PC-9 (cell line): ENCODE measurements at regions not wholly inside any gene's neighbourhood (a gene's known extent, or its start where the extent isn't known, plus 50 kb on each side); places are given as distances from the start of the nearest gene placed in this dataset.

Experiments used
- BruUV-seq: library from RNA; stranded (reverse); fragments of 400-500 nt; replicated peaks from 2 replicates; lab custom pipeline; 2021; lab: Mats Ljungman, UMichigan
- CTCF ChIA-PET: fragments of 300-600 bp; sonication (Branson Sonifier 250); formaldehyde crosslinking; loops from one replicate; lab custom pipeline; 2022; ENCODE audit warnings: antibody characterized with exemption; lab: Charles Lee
- POLR2A ChIA-PET: fragments of 300-600 bp; sonication (Branson Sonifier 250); formaldehyde crosslinking; loops from one replicate; lab custom pipeline; 2022; ENCODE audit warnings: antibody characterized with exemption; ENCODE audit not compliant: unreplicated experiment; lab: Charles Lee
- DNase-seq, 2 experiments: peaks; one replicate each; pipeline versions ENCODE4 v3.0.0 to v3.0.0-alpha.2; 2015 to 2022; ENCODE audit warnings: mixed read lengths in 1 of 2
- H2AFZ ChIP-seq: fragments of 200-600 bp; sonication (generic); 2 replicates; pipeline ENCODE4 v1.8.1; 2017; ENCODE audit warnings: antibody characterized with exemption
- H3F3A ChIP-seq: fragments of 200-600 bp; sonication (generic); 2 replicates; pipeline ENCODE4 v1.8.1; 2017; ENCODE audit warnings: antibody characterized with exemption, mild to moderate bottlenecking, low read depth; ENCODE audit not compliant: insufficient read depth
- H3K27ac ChIP-seq: fragments of 200-600 bp; sonication (generic); 2 replicates; pipeline ENCODE4 v1.6.1; 2016; ENCODE audit warnings: mixed run types
- H3K27me3 ChIP-seq: fragments of 200-600 bp; sonication (generic); 2 replicates; pipeline ENCODE4 v1.6.1; 2016; ENCODE audit warnings: low read depth, mixed run types; ENCODE audit not compliant: insufficient read depth
- H3K36me3 ChIP-seq: fragments of 200-600 bp; sonication (generic); 2 replicates; pipeline ENCODE4 v1.6.1; 2016; ENCODE audit warnings: low read depth, mixed run types
- H3K4me1 ChIP-seq: fragments of 200-600 bp; sonication (generic); replicated peaks from 2 replicates; pipeline ENCODE4 v1.6.1; 2016; ENCODE audit warnings: mixed run types; ENCODE audit not compliant: insufficient read depth
- H3K4me2 ChIP-seq: fragments of 200-600 bp; sonication (generic); 2 replicates; pipeline ENCODE4 v1.6.1; 2017; ENCODE audit warnings: mixed run types
- H3K4me3 ChIP-seq: fragments of 200-600 bp; sonication (generic); 2 replicates; pipeline ENCODE4 v1.6.1; 2016; ENCODE audit warnings: mixed run types
- H3K79me2 ChIP-seq: fragments of 200-600 bp; sonication (generic); 2 replicates; pipeline ENCODE4 v1.6.1; 2017; ENCODE audit warnings: low read depth, mixed run types
- H3K9me2 ChIP-seq: fragments of 200-600 bp; sonication (generic); 2 replicates; pipeline ENCODE4 v1.8.1; 2017; ENCODE audit warnings: mild to moderate bottlenecking; ENCODE audit not compliant: insufficient read depth
- H3K9me3 ChIP-seq: fragments of 200-600 bp; sonication (generic); 2 replicates; pipeline ENCODE4 v1.8.1; 2016; ENCODE audit warnings: low read depth; ENCODE audit not compliant: insufficient read depth
- H4K20me1 ChIP-seq: fragments of 200-600 bp; sonication (generic); 2 replicates; pipeline ENCODE4 v1.8.1; 2017; ENCODE audit not compliant: insufficient read depth
- EZH2 ChIP-seq: fragments of 200-600 bp; sonication (generic); IDR thresholded peaks from 2 replicates; pipeline ENCODE4 v1.8.0; 2017; ENCODE audit warnings: antibody characterized with exemption, low read depth
- intact Hi-C: fragments of 100-400 bp; cut with micrococcal nuclease; formaldehyde crosslinking; loops from one replicate; pipeline ENCODE4 v1.10.0; 2022; ENCODE audit not compliant: unreplicated experiment
- TF ChIP-seq, protein P1 (sequence below): fragments of 200-600 bp; sonication (generic); conservative IDR thresholded peaks from 2 replicates; pipeline ENCODE4 v1.6.1; 2017; ENCODE audit warnings: mixed run types, antibody characterized with exemption, mild to moderate bottlenecking, moderate library complexity

DNA sequence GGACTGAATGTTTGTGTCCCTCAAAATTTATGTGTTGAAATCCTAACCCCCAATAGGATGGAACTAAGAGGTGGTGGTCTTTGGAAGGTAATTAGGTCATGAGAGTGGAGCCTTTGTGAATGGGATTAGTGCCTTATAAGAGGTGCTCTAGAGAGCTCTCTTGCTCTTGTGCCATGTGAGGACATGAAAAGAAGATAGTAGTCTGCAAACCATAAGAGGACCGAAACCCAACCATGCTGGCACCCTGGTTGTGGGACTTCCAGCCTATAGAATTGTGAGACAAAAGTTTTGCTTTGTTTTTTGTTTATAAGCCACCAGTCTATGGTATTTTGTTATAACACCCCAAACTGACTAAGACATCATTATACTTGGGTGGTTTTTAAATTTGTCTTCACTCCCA, 417.1 kb downstream of the ANKRD50 start:
- BruUV-seq = no TSS peak
- CTCF ChIA-PET = no interaction called here

DNA sequence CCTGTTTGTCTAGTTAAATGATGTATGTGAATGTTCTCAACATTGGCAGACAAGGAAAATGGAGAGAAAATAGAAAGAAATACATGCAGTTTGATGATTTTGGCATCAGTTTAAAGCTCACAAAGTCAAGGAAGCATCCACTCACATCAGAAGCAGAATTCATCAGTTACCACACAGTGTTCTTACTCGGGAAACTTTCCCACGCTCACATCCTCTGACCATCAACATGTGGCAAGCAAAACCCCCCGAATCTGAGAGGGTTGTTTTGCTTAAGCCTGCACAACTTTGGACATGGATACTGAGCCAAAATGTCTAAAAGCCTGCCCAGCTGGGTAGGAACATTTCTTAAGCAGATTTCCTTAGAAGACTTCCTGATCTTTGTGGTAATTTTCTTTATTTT, 407.6 kb downstream of the ANKRD50 start:
- H3K9me3 ChIP-seq = no peaks in the 10 kb centered on the region
- no peaks in the 10 kb centered on the region for H3K4me1 ChIP-seq
- H3K27ac ChIP-seq = no peak overlapping the region
- H3K36me3 ChIP-seq = no peaks in the 10 kb centered on the region
- H4K20me1 ChIP-seq = no peaks in the 10 kb centered on the region
- no peaks in the 10 kb centered on the region for H3K27me3 ChIP-seq
- intact Hi-C loops = no loop called here
- TF ChIP-seq, protein P1, sequence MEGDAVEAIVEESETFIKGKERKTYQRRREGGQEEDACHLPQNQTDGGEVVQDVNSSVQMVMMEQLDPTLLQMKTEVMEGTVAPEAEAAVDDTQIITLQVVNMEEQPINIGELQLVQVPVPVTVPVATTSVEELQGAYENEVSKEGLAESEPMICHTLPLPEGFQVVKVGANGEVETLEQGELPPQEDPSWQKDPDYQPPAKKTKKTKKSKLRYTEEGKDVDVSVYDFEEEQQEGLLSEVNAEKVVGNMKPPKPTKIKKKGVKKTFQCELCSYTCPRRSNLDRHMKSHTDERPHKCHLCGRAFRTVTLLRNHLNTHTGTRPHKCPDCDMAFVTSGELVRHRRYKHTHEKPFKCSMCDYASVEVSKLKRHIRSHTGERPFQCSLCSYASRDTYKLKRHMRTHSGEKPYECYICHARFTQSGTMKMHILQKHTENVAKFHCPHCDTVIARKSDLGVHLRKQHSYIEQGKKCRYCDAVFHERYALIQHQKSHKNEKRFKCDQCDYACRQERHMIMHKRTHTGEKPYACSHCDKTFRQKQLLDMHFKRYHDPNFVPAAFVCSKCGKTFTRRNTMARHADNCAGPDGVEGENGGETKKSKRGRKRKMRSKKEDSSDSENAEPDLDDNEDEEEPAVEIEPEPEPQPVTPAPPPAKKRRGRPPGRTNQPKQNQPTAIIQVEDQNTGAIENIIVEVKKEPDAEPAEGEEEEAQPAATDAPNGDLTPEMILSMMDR = no peak
- no peak for TF ChIP-seq EZH2
- ChIA-PET POLR2A (no interaction called here), CTCF (no interaction called here)
- H3K9me2 ChIP-seq = no peaks in the 10 kb centered on the region
- no TSS peak for BruUV-seq
- H3K4me3 ChIP-seq = no peak overlapping the region
- no peak for DNase-seq
- no peak overlapping the region for H3K4me2 ChIP-seq
- no peaks in the 10 kb centered on the region for H3F3A ChIP-seq
- peak overlapping the region; percentile 49; the same call in 1 of the 2 replicates for H2AFZ ChIP-seq
- H3K79me2 ChIP-seq = no peaks in the 10 kb centered on the region

More for the DNA sequence above, 417.1 kb downstream of the ANKRD50 start:
- Histone ChIP-seq H3K4me2 (no peak overlapping the region), H3F3A (no peaks in the 10 kb centered on the region), H3K36me3 (no peaks in the 10 kb centered on the region), H3K9me2 (no peaks in the 10 kb centered on the region), H3K4me1 (0 out of 2 replicates have a peak, but pooled peaks cover under 1% of the 10 kb centered on the region), H3K27me3 (no peaks in the 10 kb centered on the region), H3K9me3 (no peaks in the 10 kb centered on the region), H3K27ac (no peak overlapping the region), H4K20me1 (no peaks in the 10 kb centered on the region), H2AFZ (no peak overlapping the region), H3K4me3 (no peak overlapping the region), H3K79me2 (no peaks in the 10 kb centered on the region)
- intact Hi-C loops = no loop called here
- TF ChIP-seq EZH2 = no peak
- TF ChIP-seq, protein P1 = no peak
- POLR2A ChIA-PET = no interaction called here
- no peak for DNase-seq

DNA sequence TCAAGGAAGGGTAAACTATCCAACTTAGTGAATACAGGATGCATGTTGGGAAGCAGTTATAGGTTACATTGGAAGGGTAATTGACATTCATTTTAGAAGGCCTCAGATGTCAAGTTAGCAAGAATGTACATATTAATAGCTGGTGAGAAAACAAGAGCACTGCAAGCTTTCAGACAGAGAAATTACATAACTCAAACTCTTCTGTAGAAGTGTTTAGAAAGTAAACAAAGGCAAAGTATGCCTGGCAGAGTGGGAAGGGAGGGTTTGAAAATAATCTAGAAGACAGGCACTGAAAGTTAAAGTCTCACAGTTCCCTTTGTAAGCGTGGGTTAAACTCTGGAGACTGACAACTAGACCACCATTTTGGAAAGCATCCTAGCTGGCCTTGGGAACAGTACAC, 406.2 kb downstream of the ANKRD50 start:
- CTCF ChIA-PET = no interaction called here
- Histone ChIP-seq H4K20me1 (no peaks in the 10 kb centered on the region), H3K36me3 (no peaks in the 10 kb centered on the region), H3K4me1 (no peaks in the 10 kb centered on the region), H3K4me2 (no peak overlapping the region), H3K9me3 (peaks cover 3% of the 10 kb centered on the region; the same call in 1 of the 2 replicates), H3K27ac (no peak overlapping the region), H3K27me3 (no peaks in the 10 kb centered on the region), H3K79me2 (no peaks in the 10 kb centered on the region), H3F3A (no peaks in the 10 kb centered on the region), H3K4me3 (no peak overlapping the region), H3K9me2 (no peaks in the 10 kb centered on the region), H2AFZ (no peak overlapping the region)
- POLR2A ChIA-PET = no interaction called here
- TF ChIP-seq, protein P1 = no peak
- TF ChIP-seq EZH2 = no peak
- DNase-seq = no peak
- no TSS peak for BruUV-seq
- intact Hi-C loops = no loop called here
